CD4-positive, alpha-beta T cell treated with Interferon alpha-2 for 1 hour (primary cell): ENCODE measurements at regions not wholly inside any gene's neighbourhood (a gene's known extent, or its start where the extent isn't known, plus 50 kb on each side); places are given as distances from the start of the nearest gene placed in this dataset.

Experiments used
- DNase-seq, 2 donors: peaks; one replicate each; pipeline ENCODE4 v3.0.0-alpha.2; 2020 to 2022

DNA sequence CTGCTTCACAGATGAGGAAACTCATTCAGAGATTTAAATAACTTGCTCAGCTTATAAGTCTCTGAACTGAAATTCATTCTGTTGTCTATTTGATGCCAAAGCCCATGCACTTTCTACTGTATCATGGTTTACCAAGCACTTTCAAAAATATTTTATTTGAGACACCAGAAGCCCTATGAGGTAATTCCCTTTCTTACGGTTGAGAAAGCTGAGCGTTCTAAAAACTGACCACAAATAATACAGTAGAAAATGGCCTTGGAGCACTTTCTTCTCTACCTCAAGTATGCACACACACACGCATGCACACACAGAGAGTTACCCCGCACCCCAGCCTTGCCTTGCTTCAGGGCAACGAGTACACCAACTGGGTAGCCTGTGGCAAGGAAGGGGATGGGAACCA is 228.5 kb downstream of the RFC3 start:
- DNase-seq: no peak

DNA sequence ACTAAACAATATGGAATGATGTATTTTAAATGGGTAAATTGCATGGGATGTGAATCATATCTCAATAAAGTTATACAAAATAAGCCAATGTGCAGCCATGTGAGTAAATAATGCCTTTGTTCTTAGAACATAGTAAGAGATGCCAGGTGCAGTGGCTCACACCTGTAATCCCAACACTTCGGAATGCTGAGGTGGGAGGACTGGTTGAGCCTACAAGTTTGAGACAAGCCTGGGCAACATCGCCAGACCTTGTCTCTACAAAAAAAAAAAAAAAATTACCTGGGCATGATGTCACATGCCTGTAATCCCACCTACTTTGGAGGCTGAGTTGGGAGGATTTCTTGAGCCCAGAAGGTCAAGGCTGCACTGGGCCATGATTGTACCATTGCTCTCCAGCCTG is 230.7 kb downstream of the RFC3 start:
- no peak for DNase-seq

DNA sequence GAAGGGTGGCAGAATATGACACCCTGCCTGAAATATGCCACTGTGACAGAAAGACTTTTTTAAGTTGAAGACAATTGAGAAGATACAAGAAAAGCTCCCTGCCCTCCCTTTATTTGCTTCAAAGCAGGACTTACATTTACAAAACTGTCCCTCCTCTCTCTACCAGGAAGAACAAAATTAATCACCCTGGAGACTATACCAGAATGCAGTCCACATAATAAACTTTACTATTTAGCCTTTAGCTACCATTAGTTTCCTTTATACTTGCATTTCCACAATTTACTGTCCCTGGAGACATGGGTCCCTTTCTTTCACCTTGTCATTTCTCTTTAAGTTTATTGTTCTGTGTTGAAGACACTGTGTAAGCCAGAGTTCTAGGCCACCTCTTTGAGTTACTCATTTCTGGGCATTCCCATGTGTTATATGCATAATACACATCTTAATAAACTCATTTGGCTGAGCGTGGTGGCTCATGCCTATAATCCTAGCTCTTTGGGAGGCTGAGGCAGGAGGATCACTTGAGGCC is 238.8 kb downstream of the RFC3 start:
- no peak for DNase-seq

DNA sequence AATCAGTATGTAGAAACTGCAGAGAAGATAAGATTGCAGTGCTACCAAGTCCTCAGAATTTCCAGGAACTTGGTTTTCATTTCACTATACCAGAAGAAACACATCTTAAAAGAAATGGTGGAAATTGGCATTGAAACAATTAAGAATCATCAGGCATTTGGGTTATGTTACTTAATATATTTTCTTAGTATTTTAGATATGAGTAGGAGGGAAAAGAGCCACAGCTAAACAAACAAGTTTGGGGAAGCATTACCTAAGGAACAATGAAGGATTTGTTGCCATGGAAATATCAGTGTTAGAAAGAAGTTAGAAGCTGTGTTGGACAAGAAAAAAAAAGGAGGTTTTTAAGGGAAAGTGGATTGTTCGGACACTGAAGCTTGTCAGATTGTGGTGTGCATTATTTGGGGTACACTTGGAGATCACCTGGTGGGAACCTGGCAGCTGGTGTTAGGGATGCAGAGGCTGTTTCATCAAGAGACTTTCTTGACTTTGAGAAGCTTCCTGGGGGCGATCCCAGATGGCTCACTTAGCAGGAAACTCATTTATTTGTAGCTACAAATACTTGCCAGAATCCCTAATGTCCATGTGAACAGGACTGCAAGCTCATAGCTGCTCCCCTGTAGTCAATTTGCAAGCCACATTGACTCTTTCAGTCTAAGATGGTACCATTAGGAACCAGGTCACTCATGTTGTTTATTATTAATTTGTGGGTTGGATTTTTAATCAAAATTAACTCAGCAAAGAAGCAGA is 246.7 kb downstream of the RFC3 start:
- DNase-seq: no peak

DNA sequence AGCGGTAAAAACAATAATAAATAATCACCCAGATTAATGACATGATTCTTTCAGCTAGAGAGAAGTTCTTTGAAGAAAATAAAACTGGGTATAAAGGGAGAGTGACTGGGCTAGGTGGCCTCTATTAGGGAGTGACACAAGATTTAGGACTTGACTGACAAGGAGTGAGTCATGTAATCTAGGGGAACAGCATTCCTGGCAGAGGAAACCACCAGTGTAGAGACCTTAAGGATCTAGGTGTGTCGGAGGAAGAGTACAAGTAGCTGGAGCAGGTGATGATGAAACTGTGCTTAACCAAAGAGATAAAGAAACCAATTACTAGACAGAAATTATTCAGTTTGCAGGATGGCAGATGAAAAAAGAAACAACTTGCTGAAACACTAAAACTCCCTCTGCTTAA is 248.0 kb downstream of the RFC3 start:
- no peak for DNase-seq

DNA sequence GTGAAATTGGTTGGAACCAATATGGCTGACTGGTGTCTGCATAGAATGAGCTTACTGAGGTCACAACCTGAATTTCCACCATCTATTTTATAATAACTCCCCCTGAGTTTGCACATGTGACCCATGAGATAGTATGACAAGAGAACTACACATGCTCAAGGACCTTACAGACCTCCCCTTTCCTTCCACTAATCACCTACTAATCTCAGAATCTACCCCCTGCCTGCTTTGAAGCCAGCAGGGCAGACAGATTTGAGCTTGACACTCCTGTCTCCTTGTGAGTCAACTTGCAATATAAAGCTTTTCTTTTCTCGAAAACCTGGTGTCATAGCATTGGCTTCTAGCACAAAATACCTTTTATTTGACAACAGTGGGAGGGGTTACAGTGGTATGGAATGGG is 248.4 kb downstream of the RFC3 start:
- no peak for DNase-seq

DNA sequence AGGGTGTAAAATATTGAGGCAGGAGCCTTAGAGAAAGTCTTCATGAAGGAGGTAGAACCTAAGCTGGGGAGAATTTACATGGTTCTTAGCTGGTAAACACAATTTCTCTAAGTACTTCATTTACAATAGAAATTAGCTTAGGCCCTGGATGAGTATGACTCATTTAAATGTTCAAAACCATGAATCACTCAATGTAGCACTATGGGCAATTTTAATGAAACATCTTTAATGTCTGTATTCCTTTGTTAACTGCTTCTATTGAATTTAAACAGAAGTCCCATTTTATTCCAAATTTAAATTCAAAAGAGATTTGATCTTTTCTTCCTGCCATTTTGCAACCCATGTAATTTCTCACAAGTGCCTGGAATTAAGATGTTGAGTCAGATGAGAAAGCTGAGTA is 252.1 kb downstream of the RFC3 start:
- DNase-seq: no peak

DNA sequence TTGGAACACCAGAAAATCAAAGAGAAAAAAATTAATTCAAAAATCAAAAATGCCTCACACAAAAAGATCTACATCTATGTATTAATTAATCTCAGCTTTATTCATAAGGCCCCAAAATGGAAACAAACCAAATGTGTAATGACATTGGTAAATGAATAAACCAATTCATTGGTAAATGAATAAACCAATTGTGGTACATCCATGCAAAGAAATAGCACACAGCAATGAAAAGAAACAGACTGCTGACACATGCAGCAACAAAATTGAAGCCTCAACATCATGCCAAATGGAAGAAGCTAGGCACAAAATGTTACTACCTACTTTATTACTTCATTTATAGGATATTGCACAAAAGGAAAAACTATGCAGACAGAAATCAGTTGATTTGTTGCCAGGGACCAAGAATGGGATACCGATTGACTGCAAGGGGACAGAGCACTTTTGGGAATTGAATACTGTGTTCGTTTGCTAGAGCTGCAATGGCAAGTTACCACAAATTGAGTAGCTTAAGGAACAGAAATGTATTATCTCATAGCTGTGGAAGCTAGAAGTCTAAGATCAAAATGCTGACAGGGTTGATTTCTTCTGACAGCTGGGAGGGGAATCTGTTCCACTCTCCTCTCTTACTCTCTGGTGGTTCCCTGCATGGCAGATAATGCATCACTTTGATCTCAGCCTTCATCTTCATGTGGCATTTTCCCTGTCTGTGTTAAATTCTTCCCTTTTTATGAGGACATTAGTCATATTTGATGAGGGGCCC is 252.8 kb downstream of the RFC3 start:
- no peak for DNase-seq

DNA sequence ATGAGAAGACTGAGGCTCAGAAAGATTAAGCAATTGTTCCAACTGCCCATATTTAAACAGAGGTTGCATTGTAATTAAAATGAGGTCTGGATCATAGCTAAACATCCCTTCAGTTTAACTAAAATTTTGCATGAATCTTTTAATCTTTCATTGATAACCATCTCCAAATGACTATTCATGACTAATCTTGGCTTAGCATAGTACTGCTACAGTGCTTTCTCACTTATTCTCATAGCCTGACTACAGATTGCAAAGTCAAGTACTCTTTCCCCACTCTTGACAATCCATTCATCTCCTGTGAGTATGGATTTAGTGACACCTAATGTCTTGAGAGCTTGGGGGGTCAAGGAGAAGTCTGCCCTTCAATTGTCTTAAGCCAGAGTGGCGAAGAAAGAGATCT is 258.4 kb downstream of the RFC3 start:
- no peak for DNase-seq

DNA sequence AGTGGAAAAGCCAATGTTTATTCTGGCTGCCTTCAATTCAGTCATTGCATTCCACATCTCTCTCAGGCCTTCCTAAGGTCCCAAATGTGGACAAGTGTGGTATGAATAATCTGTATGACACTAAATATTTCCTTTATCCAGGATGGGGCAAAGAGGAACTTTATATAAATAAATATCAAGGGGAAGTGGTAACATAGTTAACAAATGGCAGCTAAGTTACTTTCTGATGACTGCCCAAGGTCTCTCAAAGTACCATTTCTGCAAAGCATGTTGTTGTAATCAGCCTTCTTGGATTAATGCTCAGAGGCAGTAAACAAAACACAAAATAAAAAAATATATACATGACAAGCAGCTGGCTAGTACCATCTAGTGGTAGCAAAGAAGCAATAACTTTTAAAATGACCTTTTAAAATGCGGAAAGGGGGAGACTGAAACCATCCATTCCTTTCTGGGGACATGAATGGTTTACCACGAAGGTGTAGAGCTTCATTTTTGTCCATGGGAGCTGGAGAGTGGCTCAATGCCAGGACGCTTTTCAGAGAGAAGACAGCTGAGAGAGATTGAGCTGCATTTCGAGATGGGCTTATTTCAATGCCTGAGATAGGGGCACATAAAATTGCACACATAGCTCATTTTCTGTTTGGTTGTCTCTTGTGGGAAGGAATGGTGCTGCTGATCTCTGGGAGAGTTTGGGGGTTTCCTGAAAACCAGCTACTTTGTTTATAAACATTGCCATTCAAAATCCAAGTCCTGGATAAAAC is 259.2 kb downstream of the RFC3 start:
- no peak for DNase-seq

DNA sequence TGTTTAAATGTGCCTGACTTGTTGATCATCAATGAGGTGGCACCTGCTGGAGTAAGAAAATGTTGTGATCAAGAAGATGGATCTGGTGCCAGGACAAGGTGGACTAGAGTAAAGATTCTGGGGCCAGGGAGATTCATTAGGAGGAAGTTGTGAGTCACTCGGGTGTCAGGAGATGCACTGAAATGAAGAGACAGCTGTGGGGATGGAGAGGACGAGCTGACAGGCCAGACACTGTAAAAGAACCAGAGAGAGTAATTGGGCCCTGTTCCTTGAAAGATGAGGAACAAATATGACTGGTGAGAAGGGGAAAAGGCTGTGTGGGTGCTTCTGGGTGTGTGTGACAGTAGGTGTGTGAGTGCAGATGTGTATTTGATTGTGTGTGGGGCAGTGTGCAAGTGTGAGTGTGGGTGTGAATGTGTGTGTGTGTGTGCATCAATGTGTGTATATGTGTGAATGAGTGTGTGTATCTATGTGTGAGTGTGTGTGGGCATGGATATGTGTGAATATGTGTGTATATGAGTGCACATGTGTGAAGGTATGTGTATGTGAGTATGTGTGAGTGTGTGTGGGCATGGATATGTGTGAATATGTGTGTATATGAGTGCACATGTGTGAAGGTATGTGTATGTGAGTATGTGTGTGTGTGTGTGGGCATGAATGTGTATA is 260.5 kb downstream of the RFC3 start:
- DNase-seq: no peak

DNA sequence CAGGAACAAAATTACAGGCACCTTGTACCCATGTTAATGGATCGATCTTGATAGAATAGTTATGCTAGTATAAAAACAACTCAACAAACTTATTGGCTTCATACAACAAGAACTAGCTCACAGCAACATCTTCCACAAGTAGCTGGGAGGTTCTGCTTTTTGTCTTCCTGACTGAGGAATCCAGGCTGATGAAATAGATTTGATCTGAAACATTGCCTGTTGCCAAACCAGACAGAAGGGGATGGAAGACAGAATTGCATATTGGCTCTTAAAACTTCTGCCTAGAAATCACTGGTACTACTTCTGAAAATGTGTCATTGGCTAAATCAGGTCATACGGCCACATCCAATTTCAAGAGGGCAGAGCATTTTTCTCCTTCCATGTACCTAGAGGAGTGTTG is 267.3 kb downstream of the RFC3 start:
- no peak for DNase-seq

DNA sequence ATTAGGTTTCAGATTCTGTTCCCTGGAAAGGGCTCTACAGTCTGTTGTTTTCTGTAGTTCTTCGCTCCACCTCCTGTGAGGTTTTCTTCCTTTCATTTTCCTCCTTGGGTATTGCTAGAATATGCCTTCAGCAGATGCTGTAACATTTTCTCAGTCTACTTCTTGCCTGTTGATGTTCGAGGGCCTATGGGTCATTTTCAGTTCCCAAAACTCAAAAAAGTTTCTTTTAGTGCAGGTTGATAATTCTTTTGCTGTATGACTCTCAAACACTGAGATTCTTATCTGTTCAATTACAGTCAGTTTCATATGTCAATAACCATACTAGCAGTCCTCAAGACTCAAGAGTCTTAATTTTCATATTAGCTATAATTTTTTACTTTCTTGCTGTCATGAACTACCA is 268.3 kb downstream of the RFC3 start:
- no peak for DNase-seq

DNA sequence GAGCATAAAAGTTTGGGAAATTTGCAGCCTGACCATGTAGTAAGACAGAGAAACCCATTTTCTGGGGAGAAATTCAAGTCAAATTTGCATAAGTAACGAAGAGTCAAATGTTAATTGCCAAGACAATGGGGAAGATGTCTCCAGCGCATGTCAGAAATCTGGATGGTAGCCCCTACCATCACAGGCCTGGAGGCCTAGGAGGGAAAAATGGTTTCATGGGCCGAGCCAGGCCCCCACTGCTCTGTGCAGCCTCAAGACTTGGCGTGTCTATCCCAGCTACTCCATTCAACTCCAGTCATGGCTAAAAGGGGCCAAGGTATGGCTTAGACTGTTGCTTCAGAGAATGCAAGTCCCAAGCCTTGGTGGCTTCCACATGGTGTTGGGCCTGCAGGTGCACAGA is 269.8 kb downstream of the RFC3 start:
- DNase-seq: no peak

DNA sequence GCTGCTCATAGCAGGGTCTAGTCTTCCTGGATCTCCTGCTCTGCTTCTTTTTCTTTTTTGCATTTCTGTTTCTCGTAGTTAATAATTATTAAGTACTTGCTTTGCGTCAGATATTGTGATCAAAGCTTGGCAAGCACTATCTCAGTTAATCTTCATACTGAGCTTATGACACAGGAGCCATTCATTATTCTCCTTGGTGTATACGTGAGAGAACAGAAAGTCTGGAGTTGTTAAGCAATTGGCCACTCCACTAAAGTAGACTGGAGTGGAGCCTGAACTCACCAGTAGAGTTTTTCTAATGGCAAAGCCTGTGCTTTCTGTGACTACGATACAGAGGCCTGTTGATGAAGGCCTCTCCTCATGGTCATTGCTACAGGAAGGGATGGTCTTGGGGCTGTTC is 285.9 kb downstream of the RFC3 start:
- DNase-seq: no peak

DNA sequence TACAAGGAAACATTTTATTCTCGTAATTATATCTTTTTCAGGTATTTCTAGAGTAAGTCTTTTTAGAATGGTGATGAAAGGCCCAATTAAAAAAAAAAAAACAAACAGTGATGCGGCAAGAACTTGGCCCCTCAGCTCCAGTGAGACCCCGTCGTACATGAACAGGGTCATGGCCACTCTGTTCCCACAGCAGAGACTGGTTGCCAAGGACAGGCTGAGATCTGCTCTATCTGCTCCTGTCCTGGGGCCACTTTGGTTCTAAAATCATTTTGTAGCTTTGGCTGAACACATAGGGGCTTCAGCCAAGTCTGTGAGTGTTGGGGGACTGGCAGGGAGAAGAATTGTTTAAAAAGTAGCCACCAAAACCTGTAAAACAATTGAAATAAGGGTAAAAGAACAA is 286.9 kb downstream of the RFC3 start:
- no peak for DNase-seq

DNA sequence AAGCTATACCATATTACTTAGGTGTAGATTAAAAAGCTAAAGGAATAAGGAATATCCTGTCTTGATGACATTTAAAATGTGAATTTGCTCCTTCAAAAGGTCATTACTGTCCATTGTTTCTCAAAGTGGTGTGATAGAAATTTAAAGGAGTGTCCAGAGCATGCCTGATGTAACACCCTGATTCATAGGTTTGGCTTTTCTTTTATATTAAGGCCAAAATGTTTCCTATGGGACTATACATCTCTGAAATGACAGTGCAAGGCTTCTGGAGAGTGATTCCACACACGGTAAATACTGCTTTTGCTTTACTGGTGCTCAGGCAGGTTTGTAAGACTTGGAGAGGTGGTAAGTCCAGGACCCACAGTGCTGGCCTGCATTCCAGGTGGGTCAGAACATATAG is 289.9 kb downstream of the RFC3 start:
- no peak for DNase-seq

DNA sequence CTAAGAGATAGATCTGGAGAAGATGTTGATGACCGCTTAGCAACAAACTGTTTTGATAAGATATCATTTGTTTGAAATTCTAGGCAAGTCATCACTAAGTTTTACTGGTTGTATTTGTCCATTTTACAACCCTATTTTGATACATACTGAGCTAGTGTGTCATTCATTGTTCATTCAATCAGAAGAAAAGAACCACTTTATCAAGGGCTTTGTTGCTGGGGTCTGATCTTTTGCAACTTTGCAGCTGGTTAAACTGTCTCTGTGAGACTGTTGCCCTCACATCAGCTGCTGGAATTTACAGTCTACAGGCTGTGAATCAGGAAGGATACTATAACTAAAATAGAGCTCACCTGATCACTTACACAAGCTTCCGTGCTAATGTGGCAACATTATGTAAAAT is 290.5 kb downstream of the RFC3 start:
- DNase-seq: no peak

DNA sequence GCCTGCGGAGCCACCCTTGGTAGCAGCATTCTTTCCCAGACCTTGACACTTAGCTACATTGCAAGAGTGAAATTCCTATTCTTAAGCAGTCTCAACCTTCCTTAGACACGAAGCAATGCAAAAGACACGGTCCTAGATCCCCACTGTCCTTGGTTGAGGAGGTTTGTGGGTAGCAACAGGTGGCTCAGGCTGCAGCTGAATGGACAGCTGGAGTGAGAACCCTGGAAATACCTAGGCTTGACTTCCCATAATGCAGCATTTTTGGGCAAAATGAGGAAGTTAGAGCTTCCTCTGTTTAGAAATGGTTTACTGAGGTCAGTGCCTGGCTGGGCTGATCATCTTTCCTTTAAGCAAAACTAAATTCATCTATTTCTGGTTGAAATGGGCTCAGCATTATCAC is 296.6 kb downstream of the RFC3 start:
- DNase-seq: no peak

DNA sequence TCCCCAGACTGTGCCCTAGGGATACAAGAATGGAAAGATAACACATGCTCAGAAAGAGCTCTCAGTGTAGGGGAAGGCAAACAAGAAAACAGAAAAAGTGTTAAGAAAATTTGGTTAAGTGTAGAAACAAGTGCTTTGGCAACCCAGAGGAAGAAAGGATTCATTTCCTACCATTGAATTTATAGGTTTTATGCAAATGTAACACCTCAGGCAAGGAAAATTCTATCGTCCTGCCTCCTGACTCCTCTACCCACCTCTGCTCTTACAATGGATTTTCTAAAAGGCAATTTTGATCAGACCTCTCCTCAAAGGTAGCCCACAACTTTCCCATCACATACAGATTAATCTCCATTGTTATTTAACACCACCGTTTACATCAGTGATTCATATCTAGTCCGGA is 298.7 kb downstream of the RFC3 start:
- no peak for DNase-seq

DNA sequence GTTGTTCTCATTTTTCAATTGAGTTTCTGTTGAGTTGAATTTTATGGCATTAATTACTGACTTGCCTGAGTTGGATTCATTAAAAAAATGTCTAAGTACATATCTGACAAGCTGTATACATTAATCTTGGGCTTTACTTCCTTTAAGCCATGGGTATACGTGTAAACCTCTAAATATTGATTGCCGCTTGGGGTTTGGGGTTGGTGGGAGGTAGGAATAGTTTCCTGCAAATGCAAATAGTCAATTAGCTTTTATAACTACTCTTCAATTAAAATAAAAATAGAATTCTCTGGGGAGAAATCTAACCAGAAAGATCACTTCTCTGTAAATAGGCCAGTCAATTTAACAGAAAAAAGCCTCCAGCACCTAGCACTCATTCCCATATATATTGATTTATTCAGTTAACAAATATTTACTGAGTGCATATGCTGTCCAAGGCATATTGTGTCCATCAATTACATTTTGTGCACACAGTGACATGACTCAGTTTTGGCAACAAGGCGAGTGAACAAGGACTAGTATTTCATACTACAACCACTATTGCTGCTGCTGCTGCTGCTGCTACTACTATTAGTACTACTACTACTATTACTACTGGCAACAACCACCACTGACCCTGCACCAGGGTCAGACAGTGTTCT is 306.8 kb downstream of the RFC3 start:
- DNase-seq: no peak

DNA sequence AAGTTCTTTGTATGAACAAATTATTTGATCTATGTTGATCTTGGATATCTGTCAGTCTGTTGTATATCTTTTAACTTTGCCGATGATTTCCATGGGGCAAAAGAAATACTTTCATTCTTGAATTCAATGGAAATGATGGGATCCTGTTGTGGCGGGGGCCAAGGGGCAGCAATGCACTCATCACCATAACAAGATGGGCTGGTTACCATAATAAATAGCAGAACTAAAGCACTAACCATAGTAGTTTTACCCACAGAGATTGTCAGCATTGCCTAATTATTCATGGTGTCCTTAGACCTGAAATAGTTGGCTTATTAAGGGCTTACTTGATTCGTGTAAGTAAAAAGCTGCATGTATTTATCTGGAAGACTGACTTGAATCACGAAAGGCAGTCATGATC is 309.6 kb downstream of the RFC3 start:
- DNase-seq: no peak

DNA sequence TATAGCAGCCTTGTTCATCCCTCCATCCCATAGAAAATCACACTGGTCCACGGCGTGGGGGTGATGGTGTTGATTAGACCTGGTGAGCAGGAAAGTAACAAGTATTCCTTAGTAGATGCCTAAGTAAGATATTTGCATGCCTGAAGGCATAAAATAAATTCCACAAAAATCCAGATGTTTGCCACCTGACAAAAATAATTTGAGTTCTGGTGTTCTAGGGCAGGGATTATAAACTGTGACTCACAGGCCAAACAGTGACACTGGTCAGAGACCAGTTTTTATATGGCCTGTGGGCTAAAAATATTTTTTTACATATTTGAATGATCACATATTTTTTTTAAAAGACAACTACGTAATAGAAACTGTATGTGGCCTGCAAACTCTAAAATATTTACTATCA is 310.7 kb downstream of the RFC3 start:
- DNase-seq: no peak
